T-cell (primary cell): ENCODE measurements at regions not wholly inside any gene's neighbourhood (a gene's known extent, or its start where the extent isn't known, plus 50 kb on each side); places are given as distances from the start of the nearest gene placed in this dataset.

Source experiments
- ATAC-seq, 4 experiments: fragments of 200-7000 bp in 3 of 4; fragments of 150-1000 bp in 1 of 4; cut with Tn5 transposase; replicated peaks in 1 of 4; 1 replicate in 3 of 4; 2 replicates in 1 of 4; pipeline ENCODE4 v1.10.0; 2021; ENCODE audit warnings: moderate library complexity in 3 of 4, mild to moderate bottlenecking in 2 of 4, moderate number of reproducible peaks in 1 of 4
- CTCF ChIA-PET, 2 donors: fragments of 300-600 bp; sonication (Branson Sonifier 250); formaldehyde crosslinking; loops; one replicate each; lab custom pipeline; 2022; ENCODE audit warnings: antibody characterized with exemption in 2 of 2; lab: Charles Lee
- POLR2A ChIA-PET, 2 donors: fragments of 300-600 bp; sonication (Branson Sonifier 250); formaldehyde crosslinking; loops; one replicate each; lab custom pipeline; 2022; ENCODE audit warnings: antibody characterized with exemption in 2 of 2; lab: Charles Lee
- DNase-seq, 35 experiments: peaks; one replicate each; pipeline versions ENCODE4 v3.0.0 to v3.0.0-alpha.2; 2013 to 2023
- H3K27ac ChIP-seq: one replicate; pipeline ENCODE4 v1.5.1; 2013; ENCODE audit warnings: low read length
- H3K27me3 ChIP-seq, 2 experiments: replicated peaks in 1 of 2; 1 replicate in 1 of 2; 2 replicates in 1 of 2; pipeline versions ENCODE4 v1.6.1 to v1.7.0; 2013; ENCODE audit warnings: low read length in 1 of 2, mixed read lengths in 1 of 2; ENCODE audit not compliant: control insufficient read depth in 2 of 2, insufficient read depth in 2 of 2; ENCODE audit errors: extremely low read depth in 1 of 2
- H3K36me3 ChIP-seq, 2 donors: 1 replicate in 1 of 2; 2 replicates in 1 of 2; pipeline versions ENCODE4 v1.6.1 to v1.7.0; 2013; ENCODE audit warnings: low read length in 1 of 2; ENCODE audit not compliant: control insufficient read depth in 2 of 2, insufficient read depth in 1 of 2; ENCODE audit errors: extremely low read depth in 1 of 2
- H3K4me1 ChIP-seq, 2 experiments: 1 replicate in 1 of 2; 2 replicates in 1 of 2; pipeline versions ENCODE4 v1.6.1 to v1.7.0; 2013; ENCODE audit warnings: low read length in 2 of 2, mixed read lengths in 1 of 2; ENCODE audit not compliant: insufficient read depth in 2 of 2, control insufficient read depth in 1 of 2; ENCODE audit errors: extremely low read depth in 1 of 2
- H3K4me3 ChIP-seq, 2 donors: 1 replicate in 1 of 2; 2 replicates in 1 of 2; pipeline versions ENCODE4 v1.5.1 to v1.7.0; 2013; ENCODE audit warnings: mild to moderate bottlenecking in 2 of 2, low read length in 1 of 2, moderate library complexity in 1 of 2; ENCODE audit not compliant: control insufficient read depth in 1 of 2; ENCODE audit errors: extremely low read depth in 1 of 2
- H3K9me3 ChIP-seq: 2 replicates; pipeline ENCODE4 v1.7.0; 2013
- H3K27ac Mint-ChIP-seq, 2 donors: one replicate each; pipeline ENCODE4 v1.8.0; 2020 to 2021; ENCODE audit warnings: mild to moderate bottlenecking in 2 of 2, mixed read lengths in 2 of 2
- H3K27me3 Mint-ChIP-seq, 2 donors: one replicate each; pipeline ENCODE4 v1.8.0; 2021 to 2022; ENCODE audit warnings: mixed read lengths in 2 of 2
- H3K36me3 Mint-ChIP-seq: one replicate; pipeline ENCODE4 v1.8.0; 2021; ENCODE audit warnings: mixed read lengths
- H3K4me1 Mint-ChIP-seq, 3 donors: one replicate each; pipeline ENCODE4 v1.8.0; 2020 to 2022; ENCODE audit warnings: mixed read lengths in 3 of 3, mild to moderate bottlenecking in 1 of 3
- H3K4me3 Mint-ChIP-seq, 3 donors: one replicate each; pipeline ENCODE4 v1.8.0; 2020 to 2022; ENCODE audit warnings: mild to moderate bottlenecking in 3 of 3, mixed read lengths in 3 of 3, moderate library complexity in 3 of 3
- H3K9me3 Mint-ChIP-seq, 3 donors: one replicate each; pipeline ENCODE4 v1.8.0; 2020 to 2022; ENCODE audit warnings: mixed read lengths in 3 of 3
- WGBS: methylation state at CpG from one replicate; pipeline ENCODE4 v1.1.5; 2013; ENCODE audit warnings: missing lambda C conversion rate; ENCODE audit not compliant: insufficient coverage; 5-methylcytosine and 5-hydroxymethylcytosine counted together

GRCh38 chr10:62453274-62453673, 79.1 kb downstream of the ZNF365 start:
- Mint-ChIP-seq H3K36me3 (no peaks in the 10 kb centered on the region), H3K4me1 (peaks cover 0 to 22% (median 3%) of the 10 kb centered on the region in 3 donors), H3K9me3 (peaks cover 0 to 5% (median 0%) of the 10 kb centered on the region in 3 donors), H3K27ac (no peak overlapping the region), H3K27me3 (peaks cover 2 to 12% of the 10 kb centered on the region in 2 donors), H3K4me3 (no peak overlapping the region)
- Histone ChIP-seq H3K4me3 (no peak overlapping the region), H3K36me3 (no peaks in the 10 kb centered on the region), H3K27ac (no peak overlapping the region), H3K4me1 (peaks cover 0 to 15% of the 10 kb centered on the region in 2 experiments), H3K27me3 (peaks cover 0 to 3% of the 10 kb centered on the region in 2 experiments), H3K9me3 (no peaks in the 10 kb centered on the region)
- ATAC-seq (no peak), DNase-seq (no peak)
- ChIA-PET POLR2A (no interaction called here), CTCF (interaction anchor here in 1 of 2 donors (0.5 kb wide), 1 partner anchor 885 kb away, joined by 4 read pairs; no protein-coding TSS in a partner anchor)
- WGBS = 100% methylated on average over 1 of the region's 3 CpGs

GRCh38 chr10:62454687-62455397, 80.7 kb downstream of the ZNF365 start:
- H3K27me3 ChIP-seq = peaks cover 0 to 3% of the 10 kb centered on the region in 2 experiments
- H3K36me3 Mint-ChIP-seq = no peaks in the 10 kb centered on the region
- no peak overlapping the region for H3K4me3 ChIP-seq
- ChIA-PET POLR2A (no interaction called here), CTCF (interaction anchor here in 1 of 2 donors (0.7 kb wide), 1 partner anchor 604 kb away, joined by 9 read pairs; no protein-coding TSS in a partner anchor)
- DNase-seq (no peak), ATAC-seq (no peak)
- peaks cover 0 to 5% of the 10 kb centered on the region in 2 donors for H3K27me3 Mint-ChIP-seq
- no peak overlapping the region for H3K4me3 Mint-ChIP-seq
- H3K27ac ChIP-seq = no peak overlapping the region
- WGBS = 91% methylated on average over 2 of the region's 3 CpGs
- no peak overlapping the region for H3K27ac Mint-ChIP-seq
- H3K9me3 Mint-ChIP-seq = peaks cover 0 to 5% (median 0%) of the 10 kb centered on the region in 3 donors
- no peaks in the 10 kb centered on the region for H3K9me3 ChIP-seq
- H3K4me1 Mint-ChIP-seq = peaks cover 0 to 22% (median 3%) of the 10 kb centered on the region in 3 donors
- peaks cover 0 to 15% of the 10 kb centered on the region in 2 experiments for H3K4me1 ChIP-seq
- no peaks in the 10 kb centered on the region for H3K36me3 ChIP-seq

- H3K9me3 Mint-ChIP-seq = peaks cover 0 to 5% (median 0%) of the 10 kb centered on the region in 3 donors
- DNase-seq = peak in 1 of 35 experiments; percentile 2
- no peaks in the 10 kb centered on the region for H3K36me3 ChIP-seq
- ChIA-PET POLR2A (interaction anchor here in 1 of 2 donors (0.5 kb wide), 1 partner anchor 41 kb away, joined by 3 read pairs; no protein-coding TSS in a partner anchor), CTCF (interaction anchor here (0.7 to 1.4 kb wide), 2 partner anchors 17 to 625 kb away, joined by 3 read pairs; no protein-coding TSS in a partner anchor)
- H3K4me3 Mint-ChIP-seq = no peak overlapping the region
- ATAC-seq = no peak
- H3K36me3 Mint-ChIP-seq = no peaks in the 10 kb centered on the region
- H3K27me3 Mint-ChIP-seq = no peaks in the 10 kb centered on the region
- no peaks in the 10 kb centered on the region for H3K9me3 ChIP-seq
- H3K27me3 ChIP-seq = peaks cover 0 to under 1% of the 10 kb centered on the region in 2 experiments
- no peak overlapping the region for H3K27ac ChIP-seq
- H3K4me1 Mint-ChIP-seq = peaks cover 0 to 22% (median 3%) of the 10 kb centered on the region in 3 donors
- no peak overlapping the region for H3K27ac Mint-ChIP-seq
- H3K4me3 ChIP-seq = no peak overlapping the region
- 87% methylated on average over 3 of the region's 5 CpGs for WGBS
- peaks cover 0 to 15% of the 10 kb centered on the region in 2 experiments for H3K4me1 ChIP-seq
Observed at GRCh38 chr10:62456611-62457101, 82.5 kb downstream of the ZNF365 start.

- Histone ChIP-seq H3K4me3 (no peak overlapping the region), H3K36me3 (no peaks in the 10 kb centered on the region), H3K27me3 (no peaks in the 10 kb centered on the region), H3K9me3 (no peaks in the 10 kb centered on the region), H3K4me1 (peaks cover 0 to 15% of the 10 kb centered on the region in 2 experiments), H3K27ac (no peak overlapping the region)
- Mint-ChIP-seq H3K9me3 (peaks cover 0 to 5% (median 0%) of the 10 kb centered on the region in 3 donors), H3K27ac (no peak overlapping the region), H3K4me1 (peaks cover 0 to 22% (median 3%) of the 10 kb centered on the region in 3 donors), H3K27me3 (no peaks in the 10 kb centered on the region), H3K4me3 (no peak overlapping the region), H3K36me3 (no peaks in the 10 kb centered on the region)
- ATAC-seq (no peak), DNase-seq (no peak)
- no CpG with 5 or more reads among the region's 2 CpGs for WGBS
- ChIA-PET CTCF (interaction anchor here (0.6 to 1.4 kb wide), 2 partner anchors 17 to 556 kb away, joined by 3 read pairs; no protein-coding TSS in a partner anchor), POLR2A (interaction anchor here in 1 of 2 donors (0.5 kb wide), 1 partner anchor 42 kb away, joined by 3 read pairs; no protein-coding TSS in a partner anchor)
Observed at GRCh38 chr10:62457196-62457595, 83.0 kb downstream of the ZNF365 start.

GRCh38 chr10:62457598-62457997, 83.4 kb downstream of the ZNF365 start:
- Mint-ChIP-seq H3K9me3 (peaks cover 0 to 5% (median 0%) of the 10 kb centered on the region in 3 donors), H3K4me1 (peaks cover 0 to 22% (median 3%) of the 10 kb centered on the region in 3 donors)

DNA sequence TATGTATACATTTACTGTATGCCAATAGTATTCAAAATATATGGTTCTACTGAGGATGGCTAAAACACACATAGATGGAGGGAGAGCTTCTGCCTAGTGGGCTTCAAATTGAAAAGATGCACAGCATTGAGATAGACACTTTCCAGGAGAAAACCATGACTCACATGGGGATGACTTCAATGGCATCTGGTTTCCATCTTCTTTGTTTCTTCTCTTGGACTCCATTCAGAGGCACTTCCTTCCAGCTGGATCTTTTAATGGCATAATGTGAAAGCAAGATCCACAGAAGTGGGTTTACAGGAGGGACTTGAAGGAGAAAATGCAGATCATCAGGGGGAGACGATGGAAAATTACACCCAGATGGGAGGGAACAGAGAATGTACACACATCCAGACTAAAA, 84.9 kb downstream of the ZNF365 start:
- no peaks in the 10 kb centered on the region for H3K9me3 Mint-ChIP-seq
- H3K27ac Mint-ChIP-seq = no peak overlapping the region
- H3K4me3 ChIP-seq = no peak overlapping the region
- no peaks in the 10 kb centered on the region for H3K27me3 ChIP-seq
- no peak for DNase-seq
- WGBS = no CpG with 5 or more reads among the region's 1 CpG
- H3K36me3 Mint-ChIP-seq = no peaks in the 10 kb centered on the region
- H3K9me3 ChIP-seq = no peaks in the 10 kb centered on the region
- peaks cover 0 to 22% (median 3%) of the 10 kb centered on the region in 3 donors for H3K4me1 Mint-ChIP-seq
- H3K27me3 Mint-ChIP-seq = peaks cover 0 to 1% of the 10 kb centered on the region in 2 donors
- no peak overlapping the region for H3K27ac ChIP-seq
- ATAC-seq = no peak
- peaks cover 0 to 15% of the 10 kb centered on the region in 2 experiments for H3K4me1 ChIP-seq
- no peak overlapping the region for H3K4me3 Mint-ChIP-seq
- no peaks in the 10 kb centered on the region for H3K36me3 ChIP-seq
- ChIA-PET POLR2A (no interaction called here), CTCF (interaction anchor here in 1 of 2 donors (0.5 kb wide), 1 partner anchor 555 kb away, joined by 3 read pairs; no protein-coding TSS in a partner anchor)

More at GRCh38 chr10:62457598-62457997, 83.4 kb downstream of the ZNF365 start:
- ATAC-seq (no peak), DNase-seq (peak in 1 of 35 experiments; percentile 17)
- CTCF ChIA-PET = interaction anchor here (0.5 to 1.4 kb wide), 3 partner anchors 18 to 787 kb away, joined by 3 read pairs; no protein-coding TSS in a partner anchor
- H3K4me3 Mint-ChIP-seq = no peak overlapping the region
- no peak overlapping the region for H3K4me3 ChIP-seq
- POLR2A ChIA-PET = no interaction called here
- H3K27me3 Mint-ChIP-seq = no peaks in the 10 kb centered on the region
- no peaks in the 10 kb centered on the region for H3K36me3 Mint-ChIP-seq
- H3K27me3 ChIP-seq = no peaks in the 10 kb centered on the region
- H3K9me3 ChIP-seq = no peaks in the 10 kb centered on the region
- no peak overlapping the region for H3K27ac Mint-ChIP-seq
- no peaks in the 10 kb centered on the region for H3K36me3 ChIP-seq
- WGBS = no CpG with 5 or more reads among the region's 1 CpG
- H3K4me1 ChIP-seq = peaks cover 0 to 15% of the 10 kb centered on the region in 2 experiments
- H3K27ac ChIP-seq = no peak overlapping the region
